DND-41 (cell line): ENCODE measurements at regions not wholly inside any gene's neighbourhood (a gene's known extent, or its start where the extent isn't known, plus 50 kb on each side); places are given as distances from the start of the nearest gene placed in this dataset.

Source experiments
- ATAC-seq: fragments of 200-7000 bp; cut with Tn5 transposase; 3 replicates; pipeline ENCODE4 v1.9.1; 2021; ENCODE audit warnings: low read depth; ENCODE audit not compliant: insufficient read depth
- DNase-seq: peaks from one replicate; pipeline ENCODE4 v3.0.0-alpha.2; 2020
- H2AFZ ChIP-seq: 2 replicates; pipeline ENCODE4 v1.6.0; 2012; ENCODE audit warnings: low read depth, low read length
- H3K27ac ChIP-seq: 2 replicates; pipeline ENCODE4 v1.5.1; 2012; ENCODE audit warnings: low read length, inconsistent platforms
- H3K27me3 ChIP-seq: fragments of 200-600 bp; sonication (generic); 2 replicates; pipeline ENCODE4 v1.6.0; 2012; ENCODE audit warnings: low read length, mild to moderate bottlenecking, inconsistent platforms; ENCODE audit not compliant: insufficient read depth, poor library complexity
- H3K36me3 ChIP-seq: 2 replicates; pipeline ENCODE4 v1.5.1; 2012; ENCODE audit warnings: low read length, inconsistent platforms; ENCODE audit not compliant: insufficient read depth
- H3K4me1 ChIP-seq: 2 replicates; pipeline ENCODE4 v1.5.1; 2012; ENCODE audit warnings: mild to moderate bottlenecking, low read length; ENCODE audit not compliant: insufficient read depth
- H3K4me2 ChIP-seq: 2 replicates; pipeline ENCODE4 v1.6.0; 2012; ENCODE audit warnings: mild to moderate bottlenecking, moderate library complexity, low read length, inconsistent platforms; ENCODE audit not compliant: insufficient read depth
- H3K4me3 ChIP-seq, 2 experiments: fragments of 200-600 bp in 1 of 2; shearing (Covaris generic) in 1 of 2; 2 replicates each; pipeline ENCODE4 v1.5.1; 2012 to 2016; ENCODE audit warnings: inconsistent platforms in 2 of 2, low read length in 2 of 2, mild to moderate bottlenecking in 2 of 2, low read depth in 1 of 2, moderate library complexity in 1 of 2
- H3K79me2 ChIP-seq: 2 replicates; pipeline ENCODE4 v1.6.0; 2012; ENCODE audit warnings: low read length, inconsistent platforms; ENCODE audit not compliant: insufficient read depth
- H3K9ac ChIP-seq: 2 replicates; pipeline ENCODE4 v1.6.0; 2012; ENCODE audit warnings: low read depth, mild to moderate bottlenecking, inconsistent platforms, low read length, moderate library complexity
- H3K9me3 ChIP-seq: 2 replicates; pipeline ENCODE4 v1.5.1; 2012; ENCODE audit warnings: low read length, moderate library complexity, mild to moderate bottlenecking, inconsistent platforms; ENCODE audit not compliant: insufficient read depth, severe bottlenecking
- H4K20me1 ChIP-seq: 2 replicates; pipeline ENCODE4 v1.6.0; 2012; ENCODE audit warnings: low read length; ENCODE audit not compliant: insufficient read depth
- CTCF ChIP-seq: IDR thresholded peaks from 2 replicates; pipeline ENCODE4 v1.5.1; 2012; ENCODE audit warnings: borderline replicate concordance, low read length, moderate library complexity, mild to moderate bottlenecking; ENCODE audit not compliant: poor library complexity, severe bottlenecking; ENCODE audit errors: extremely low read depth
- EZH2 ChIP-seq: IDR thresholded peaks from 3 replicates; pipeline ENCODE4 v1.6.1; 2012; ENCODE audit warnings: borderline replicate concordance, low read depth, mild to moderate bottlenecking, moderate library complexity, low read length, inconsistent platforms; ENCODE audit not compliant: severe bottlenecking

- Histone ChIP-seq H3K4me2 (no peak overlapping the region), H3K4me1 (no peaks in the 10 kb centered on the region), H3K9me3 (no peaks in the 10 kb centered on the region), H4K20me1 (no peaks in the 10 kb centered on the region), H3K4me3 (no peak overlapping the region), H3K79me2 (no peaks in the 10 kb centered on the region), H3K27ac (no peak overlapping the region), H2AFZ (no peak overlapping the region), H3K9ac (no peak overlapping the region), H3K36me3 (no peaks in the 10 kb centered on the region), H3K27me3 (no peaks in the 10 kb centered on the region)
- TF ChIP-seq EZH2: no peak
- TF ChIP-seq CTCF: no peak
- DNase-seq: no peak
- no peak for ATAC-seq
Observed at GRCh38 chr2:145015561-145015960, 495.6 kb upstream of the ZEB2 start.

GRCh38 chr2:145012806-145013205 is 492.9 kb upstream of the ZEB2 start:
- H3K79me2 ChIP-seq: no peaks in the 10 kb centered on the region
- no peaks in the 10 kb centered on the region for H3K36me3 ChIP-seq
- TF ChIP-seq EZH2 (no peak), CTCF (no peak)
- H2AFZ ChIP-seq: no peak overlapping the region
- no peak overlapping the region for H3K9ac ChIP-seq
- no peak for DNase-seq
- ATAC-seq: no peak
- H3K9me3 ChIP-seq: no peaks in the 10 kb centered on the region
- H3K4me3 ChIP-seq: no peak overlapping the region
- no peaks in the 10 kb centered on the region for H3K27me3 ChIP-seq
- no peak overlapping the region for H3K4me2 ChIP-seq
- no peaks in the 10 kb centered on the region for H4K20me1 ChIP-seq
- no peak overlapping the region for H3K27ac ChIP-seq
- H3K4me1 ChIP-seq: no peaks in the 10 kb centered on the region

- no peaks in the 10 kb centered on the region for H3K9me3 ChIP-seq
- no peak for TF ChIP-seq EZH2
- no peak for TF ChIP-seq CTCF
- DNase-seq (no peak), ATAC-seq (no peak)
- no peak overlapping the region for H3K4me3 ChIP-seq
- no peak overlapping the region for H2AFZ ChIP-seq
- no peaks in the 10 kb centered on the region for H3K27me3 ChIP-seq
- H4K20me1 ChIP-seq: no peaks in the 10 kb centered on the region
- no peaks in the 10 kb centered on the region for H3K36me3 ChIP-seq
- no peak overlapping the region for H3K4me2 ChIP-seq
- H3K4me1 ChIP-seq: no peaks in the 10 kb centered on the region
- no peaks in the 10 kb centered on the region for H3K79me2 ChIP-seq
- H3K9ac ChIP-seq: no peak overlapping the region
- H3K27ac ChIP-seq: no peak overlapping the region
Observed at GRCh38 chr2:145012214-145012670, 492.3 kb upstream of the ZEB2 start.

- H2AFZ ChIP-seq: no peak overlapping the region
- no peak for ATAC-seq
Observed at GRCh38 chr2:145010635-145011034, 490.7 kb upstream of the ZEB2 start.

More at GRCh38 chr2:145010635-145011034, 490.7 kb upstream of the ZEB2 start:
- Histone ChIP-seq H3K9ac (no peak overlapping the region), H3K79me2 (no peaks in the 10 kb centered on the region), H3K27me3 (no peaks in the 10 kb centered on the region), H3K4me2 (no peak overlapping the region), H3K27ac (no peak overlapping the region), H3K4me1 (no peaks in the 10 kb centered on the region), H3K9me3 (no peaks in the 10 kb centered on the region), H4K20me1 (no peaks in the 10 kb centered on the region), H3K36me3 (no peaks in the 10 kb centered on the region), H3K4me3 (no peak overlapping the region)
- TF ChIP-seq CTCF: no peak
- TF ChIP-seq EZH2: no peak
- DNase-seq: no peak
